Endothelial cell of umbilical vein (primary cell): ENCODE measurements at regions not wholly inside any gene's neighbourhood (a gene's known extent, or its start where the extent isn't known, plus 50 kb on each side); places are given as distances from the start of the nearest gene placed in this dataset.

ENCODE experiments used
- BruUV-seq: library from RNA; stranded (reverse); fragments of 400-500 nt; replicated peaks from 2 replicates; lab custom pipeline; 2021; lab: Mats Ljungman, UMichigan
- CTCF ChIA-PET: fragments of 300-600, 350-600 bp; sonication (Branson Sonifier 250); formaldehyde crosslinking; loops from one replicate; lab custom pipeline; 2021; ENCODE audit warnings: antibody characterized with exemption, inconsistent platforms; lab: Charles Lee
- POLR2A ChIA-PET: fragments of 300-600, 350-600 bp; sonication (Branson Sonifier 250); formaldehyde crosslinking; loops from one replicate; lab custom pipeline; 2021; ENCODE audit warnings: antibody characterized with exemption, inconsistent platforms; lab: Charles Lee
- DNase-seq: peaks from one replicate; pipeline ENCODE4 v3.0.0-alpha.2; 2011; ENCODE audit warnings: low read depth, low spot score
- FAIRE-seq: peaks from 2 replicates; lab custom pipeline; 2011; peaks lifted over from hg19 to GRCh38; lab: Jason Lieb, UNC
- H2AFZ ChIP-seq: 2 replicates; pipeline ENCODE4 v1.6.0; 2012; ENCODE audit warnings: low read depth, low read length, control low read depth, inconsistent platforms
- H3K27ac ChIP-seq: 2 replicates; pipeline ENCODE4 v1.5.1; 2011; ENCODE audit warnings: low read depth, mild to moderate bottlenecking, control low read depth, low read length, moderate library complexity; ENCODE audit not compliant: insufficient read depth
- H3K27me3 ChIP-seq, 2 experiments: 2 replicates each; pipeline versions ENCODE4 v1.6.0 to v1.6.1; 2011; ENCODE audit warnings: low read length in 2 of 2, mixed read lengths in 1 of 2; ENCODE audit not compliant: control insufficient read depth in 2 of 2, insufficient read depth in 2 of 2
- H3K36me3 ChIP-seq, 2 experiments: 2 replicates in 1 of 2; 3 replicates in 1 of 2; pipeline ENCODE4 v1.5.1; 2011; ENCODE audit warnings: low read length in 2 of 2, mild to moderate bottlenecking in 1 of 2, moderate library complexity in 1 of 2; ENCODE audit not compliant: control insufficient read depth in 2 of 2, insufficient read depth in 2 of 2; ENCODE audit errors: extremely low read depth in 1 of 2
- H3K4me1 ChIP-seq: 3 replicates; pipeline ENCODE4 v1.5.1; 2011; ENCODE audit warnings: mild to moderate bottlenecking, low read length; ENCODE audit not compliant: control insufficient read depth, insufficient read depth; ENCODE audit errors: extremely low read depth
- H3K4me2 ChIP-seq: 2 replicates; pipeline ENCODE4 v1.6.1; 2011; ENCODE audit warnings: low read length, control low read depth, mixed read lengths; ENCODE audit not compliant: insufficient read depth
- H3K4me3 ChIP-seq, 3 experiments: fragments of 200-600 bp in 1 of 3; sonication (generic), shearing (Covaris generic) in 1 of 3; replicated peaks in 1 of 3; 2 replicates each; pipeline ENCODE4 v1.5.1; 2011 to 2016; ENCODE audit warnings: control low read depth in 3 of 3, low read length in 3 of 3, mild to moderate bottlenecking in 2 of 3, inconsistent platforms in 1 of 3, low read depth in 1 of 3, moderate library complexity in 1 of 3; ENCODE audit not compliant: insufficient read depth in 1 of 3
- H3K79me2 ChIP-seq: 2 replicates; pipeline ENCODE4 v1.6.0; 2012; ENCODE audit warnings: low read length, inconsistent platforms; ENCODE audit not compliant: control insufficient read depth, insufficient read depth
- H3K9ac ChIP-seq: replicated peaks from 2 replicates; pipeline ENCODE3; 2011; ENCODE audit warnings: low read length, control low read depth; ENCODE audit not compliant: insufficient read depth; ENCODE audit errors: extremely low read depth
- H3K9me1 ChIP-seq: replicated peaks from 3 replicates; pipeline ENCODE4 v1.6.0; 2011; ENCODE audit warnings: mild to moderate bottlenecking, low read length; ENCODE audit not compliant: control insufficient read depth, insufficient read depth; ENCODE audit errors: extremely low read depth
- H3K9me3 ChIP-seq: replicated peaks from 2 replicates; pipeline ENCODE4 v1.5.1; 2012; ENCODE audit warnings: low read length, inconsistent platforms; ENCODE audit not compliant: control insufficient read depth, insufficient read depth
- H4K20me1 ChIP-seq: replicated peaks from 2 replicates; pipeline ENCODE3; 2011; ENCODE audit warnings: mild to moderate bottlenecking, low read length; ENCODE audit not compliant: control insufficient read depth, insufficient read depth; ENCODE audit errors: extremely low read depth
- CTCF ChIP-seq, 2 donors: IDR thresholded peaks; 1 replicate in 1 of 2; 2 replicates in 1 of 2; pipeline ENCODE4 v1.5.1; 2011; ENCODE audit warnings: low read length in 2 of 2, mild to moderate bottlenecking in 2 of 2, moderate library complexity in 2 of 2, control low read depth in 1 of 2, inconsistent platforms in 1 of 2, low read depth in 1 of 2; ENCODE audit not compliant: insufficient read depth in 1 of 2; ENCODE audit errors: extremely low read depth in 1 of 2
- EZH2 ChIP-seq: IDR thresholded peaks from 2 replicates; pipeline ENCODE4 v1.6.1; 2012; ENCODE audit warnings: borderline replicate concordance, low read depth, mild to moderate bottlenecking, moderate library complexity, low read length, inconsistent platforms; ENCODE audit not compliant: severe bottlenecking
- FOS ChIP-seq: IDR thresholded peaks from 2 replicates; pipeline ENCODE4 v1.6.1; 2011; ENCODE audit warnings: mild to moderate bottlenecking, low read length, moderate library complexity, borderline replicate concordance; ENCODE audit not compliant: insufficient read depth
- GATA2 ChIP-seq: IDR thresholded peaks from 2 replicates; pipeline ENCODE4 v1.7.0; 2011; ENCODE audit warnings: low read depth, mild to moderate bottlenecking, moderate library complexity, mixed read lengths, low read length; ENCODE audit not compliant: insufficient read length, insufficient read depth
- JUN ChIP-seq: IDR thresholded peaks from 2 replicates; pipeline ENCODE4 v1.6.1; 2011; ENCODE audit warnings: borderline replicate concordance, low read depth; ENCODE audit not compliant: insufficient read length, insufficient read depth
- MAX ChIP-seq: IDR thresholded peaks from 2 replicates; pipeline ENCODE4 v1.6.1; 2011; ENCODE audit not compliant: insufficient read depth, insufficient read length
- MYC ChIP-seq: IDR thresholded peaks from one replicate; pipeline ENCODE4 v1.6.1; 2011; ENCODE audit warnings: mild to moderate bottlenecking, low read depth, low read length
- POLR2A ChIP-seq: IDR thresholded peaks from 2 replicates; pipeline ENCODE4 v1.6.1; 2012; ENCODE audit warnings: low read depth, mild to moderate bottlenecking, control low read depth, low read length
- POLR2AphosphoS5 ChIP-seq: IDR thresholded peaks from 2 replicates; pipeline ENCODE4 v1.6.1; 2012; ENCODE audit warnings: low read depth, mild to moderate bottlenecking, control low read depth, low read length, moderate library complexity; ENCODE audit not compliant: insufficient read depth
- dilution Hi-C: fragments of 300-500 bp; cut with MboI; formaldehyde crosslinking; loops from one replicate; pipeline ENCODE4 v1.15.0; 2019; ENCODE audit warnings: low sequenced_read_pairs; ENCODE audit not compliant: extremely low pct_ligation_motif_present
- intact Hi-C: fragments of 100-400 bp; cut with micrococcal nuclease; formaldehyde crosslinking; loops from one replicate; pipeline ENCODE4 v1.10.0; 2022

GRCh38 chr9:99335280-99335679 lies 113.2 kb downstream of the SEC61B start:
- H2AFZ ChIP-seq, result no peak overlapping the region
- dilution Hi-C loops (no loop called here), intact Hi-C loops (no loop called here)
- POLR2A ChIA-PET, result no interaction called here
- H3K79me2 ChIP-seq, result no peaks in the 10 kb centered on the region
- H3K4me3 ChIP-seq, result peak overlapping the region in 1 of 3 experiments; percentile 11
- CTCF ChIA-PET, result interaction anchor here (0.9 to 2.0 kb wide), 3 partner anchors 9 to 36 kb away, joined by 4 to 8 read pairs (median 7); no protein-coding TSS in a partner anchor
- H3K36me3 ChIP-seq, result no peaks in the 10 kb centered on the region
- H3K9me1 ChIP-seq, result no peaks in the 10 kb centered on the region
- peak overlapping the region; percentile 39 for H3K27ac ChIP-seq
- H3K9ac ChIP-seq, result no peak overlapping the region
- no peaks in the 10 kb centered on the region for H3K9me3 ChIP-seq
- BruUV-seq, result no TSS peak
- H3K4me2 ChIP-seq, result peak overlapping the region; percentile 61
- no peaks in the 10 kb centered on the region for H4K20me1 ChIP-seq
- peaks cover 44% of the 10 kb centered on the region for H3K4me1 ChIP-seq
- H3K27me3 ChIP-seq, result no peaks in the 10 kb centered on the region
- DNase-seq (peak; percentile 71), FAIRE-seq (peak; percentile 79)
- TF ChIP-seq POLR2AphosphoS5 (peak; percentile 33), POLR2A (no peak), EZH2 (no peak), MAX (no peak), JUN (peak; percentile 89), GATA2 (peak; percentile 68), FOS (peak; percentile 45), MYC (no peak)

- DNase-seq, result no peak
- dilution Hi-C loops, result no loop called here
- Histone ChIP-seq H2AFZ (no peak overlapping the region), H3K27me3 (no peaks in the 10 kb centered on the region), H3K36me3 (no peaks in the 10 kb centered on the region), H3K79me2 (no peaks in the 10 kb centered on the region), H3K9me1 (no peaks in the 10 kb centered on the region), H3K9ac (no peak overlapping the region), H3K9me3 (no peaks in the 10 kb centered on the region), H4K20me1 (no peaks in the 10 kb centered on the region), H3K4me3 (no peak overlapping the region), H3K4me1 (peaks cover 49% of the 10 kb centered on the region), H3K4me2 (no peak overlapping the region), H3K27ac (peak overlapping the region; percentile 39)
- no peak for FAIRE-seq
- POLR2A ChIA-PET, result no interaction called here
- no peak for TF ChIP-seq POLR2AphosphoS5
- TF ChIP-seq MYC, result no peak
- no peak for TF ChIP-seq POLR2A
- TF ChIP-seq JUN, result no peak
- TF ChIP-seq CTCF (IDR thresholded peaks at IDR 0.05; ENCODE audit: extremely low read depth in 1 of 2, insufficient read depth in 1 of 2, low read depth in 1 of 2, low read length in 2 of 2), result no peak
- no peak for TF ChIP-seq GATA2
- no peak for TF ChIP-seq EZH2
- no peak for TF ChIP-seq MAX
- TF ChIP-seq FOS, result no peak
- no TSS peak for BruUV-seq
- CTCF ChIA-PET, result interaction anchor here (0.9 to 2.0 kb wide), 3 partner anchors 8 to 37 kb away, joined by 4 to 8 read pairs (median 7); no protein-coding TSS in a partner anchor
- intact Hi-C loops, result no loop called here
These were observed 113.9 kb downstream of the SEC61B start for GRCh38 chr9:99336005-99336404.
